HG02678 (cell line): ENCODE measurements at regions not wholly inside any gene's neighbourhood (a gene's known extent, or its start where the extent isn't known, plus 50 kb on each side); places are given as distances from the start of the nearest gene placed in this dataset.

ENCODE experiments used
- ATAC-seq: cut with Tn5 transposase; IDR thresholded peaks from one replicate; pipeline ENCODE4 v1.9.1; 2021; ENCODE audit warnings: mild to moderate bottlenecking, moderate library complexity; ENCODE audit not compliant: unreplicated experiment

DNA sequence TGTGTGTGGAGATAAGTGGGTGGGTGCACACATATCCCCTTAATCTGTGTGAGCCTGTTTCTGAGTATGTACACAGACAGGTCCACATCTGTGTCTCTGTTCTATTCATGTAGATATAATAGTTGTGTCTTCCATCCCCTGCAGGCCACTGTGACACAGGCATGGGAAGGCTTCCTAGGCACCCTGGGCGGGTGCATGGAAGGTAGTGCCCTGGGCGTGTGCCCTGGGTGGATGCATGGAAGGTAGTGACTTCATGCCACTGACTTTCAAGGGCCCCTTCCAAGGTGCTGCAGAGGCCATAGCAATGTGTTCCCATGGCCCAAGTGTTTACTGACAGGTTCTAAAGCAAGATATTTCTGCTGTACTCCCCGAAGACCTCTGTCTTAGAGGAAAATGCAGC lies 462.5 kb upstream of the HS6ST1 start:
- ATAC-seq = no peak

DNA sequence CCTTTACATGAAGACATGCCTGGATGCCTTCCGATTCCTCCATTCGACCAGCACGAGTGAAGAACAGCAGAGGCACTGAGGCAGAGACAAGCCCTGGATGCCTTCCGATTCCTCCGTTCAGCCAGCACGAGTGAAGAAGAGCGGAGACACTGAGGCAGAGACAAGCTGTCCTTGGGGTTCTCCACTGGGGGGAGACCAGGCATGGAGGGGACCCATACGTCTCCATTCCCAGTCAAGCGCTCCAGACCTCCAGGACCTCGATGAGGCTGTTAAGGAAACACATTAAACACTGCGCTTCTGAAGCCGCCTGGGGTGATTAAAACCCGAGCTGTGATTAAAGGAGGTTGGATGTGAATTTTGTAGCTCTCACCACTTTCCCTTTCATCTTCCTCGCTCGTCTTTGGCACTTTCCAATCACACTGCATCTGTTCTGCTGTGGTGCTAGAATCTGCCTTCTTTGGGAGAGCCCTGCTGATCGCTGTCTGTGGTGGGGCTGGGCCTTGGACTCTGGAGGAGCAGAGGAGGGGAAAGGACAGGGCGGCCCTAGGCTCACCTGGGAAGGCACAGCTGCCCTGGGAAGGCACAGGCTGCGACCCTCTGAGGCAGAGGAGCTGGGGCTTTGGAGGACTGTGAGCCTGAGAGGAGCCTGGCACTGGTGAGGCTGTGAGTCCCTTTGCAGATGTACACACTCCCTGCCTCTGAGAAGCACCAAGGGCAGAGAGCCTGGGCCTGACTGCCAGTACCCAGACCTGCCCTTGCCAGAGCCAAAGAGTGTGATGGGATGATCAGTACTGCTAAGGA lies 463.1 kb upstream of the HS6ST1 start:
- no peak for ATAC-seq

DNA sequence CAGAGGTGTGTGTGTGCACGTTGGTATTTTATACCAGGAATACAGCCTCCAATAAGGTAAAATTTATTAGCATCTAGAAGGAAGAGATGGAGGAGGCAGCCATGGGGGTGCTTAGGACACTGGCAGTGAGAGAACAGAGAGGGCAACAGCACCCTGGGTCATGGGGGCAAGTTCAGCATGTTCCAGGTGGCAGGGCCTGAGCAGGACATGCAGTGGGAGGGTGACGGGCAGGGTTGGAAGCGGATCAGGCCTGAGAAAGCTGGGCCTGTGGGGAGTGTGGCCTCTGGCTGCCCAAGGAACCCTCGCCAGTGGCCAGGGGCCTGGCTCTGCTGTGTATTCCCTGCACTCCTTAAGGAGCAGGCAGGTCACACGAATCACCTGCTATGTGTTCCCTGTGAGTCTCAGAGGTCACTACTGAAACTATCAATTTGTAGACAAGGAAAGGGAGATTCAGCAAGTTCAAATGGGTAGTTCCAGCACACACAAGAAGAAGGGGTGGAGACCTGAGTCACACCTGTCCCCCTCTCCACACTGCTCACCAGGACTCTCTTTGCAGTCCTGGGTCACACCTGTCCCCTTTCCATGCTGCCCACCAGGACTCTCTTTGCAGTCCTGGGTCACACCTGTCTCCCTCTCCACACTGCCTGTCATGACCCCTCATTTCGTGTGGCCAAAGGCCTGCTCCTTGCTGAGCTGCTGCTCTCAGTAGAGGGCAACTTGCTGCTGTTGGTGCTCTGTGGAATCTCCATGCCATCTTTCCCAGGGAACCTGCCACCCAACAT lies 463.9 kb upstream of the HS6ST1 start:
- ATAC-seq = no peak

DNA sequence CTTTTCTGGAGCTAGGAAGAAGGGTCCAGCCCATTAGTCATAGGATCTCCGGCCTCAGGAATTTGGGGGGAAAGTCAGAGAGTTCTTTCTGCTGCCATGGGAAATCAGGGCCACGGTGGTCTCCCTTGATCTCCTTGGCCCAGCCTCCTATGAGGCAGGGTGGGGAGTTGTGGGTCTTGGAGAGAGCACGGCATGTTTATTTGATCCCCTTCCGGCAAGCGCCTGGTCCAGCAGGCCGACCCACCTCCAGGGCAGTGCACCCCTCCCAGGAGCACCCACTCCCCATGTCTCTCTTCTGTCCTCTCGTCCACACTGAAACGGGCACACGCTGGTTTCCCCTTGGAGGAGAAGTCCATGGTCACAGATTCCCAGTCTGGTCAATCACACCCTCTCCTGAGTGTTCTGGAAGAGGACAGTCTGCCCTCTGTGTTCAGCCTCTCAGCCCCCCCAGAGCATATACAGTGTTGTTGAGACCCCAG lies 464.6 kb upstream of the HS6ST1 start:
- no peak for ATAC-seq

DNA sequence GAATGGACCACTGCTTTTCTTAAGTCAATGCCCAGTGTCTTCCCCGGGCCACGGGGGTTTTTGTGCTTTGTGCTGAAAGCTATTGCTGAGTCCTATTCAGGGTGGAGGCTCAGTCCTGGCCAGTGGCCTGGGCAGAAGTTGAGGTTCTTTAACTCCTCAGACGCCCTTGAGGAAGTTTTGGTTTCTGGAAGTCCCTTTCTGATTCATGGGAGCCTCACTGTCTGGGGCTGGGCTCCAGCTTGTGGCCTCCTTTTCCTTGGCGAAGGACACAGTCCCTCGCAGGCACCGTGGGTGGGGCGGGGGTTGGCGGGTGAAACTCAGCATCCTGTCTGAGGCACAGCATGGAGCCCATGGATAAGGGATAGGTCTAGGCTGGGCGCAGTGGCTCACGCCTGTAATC lies 465.2 kb upstream of the HS6ST1 start:
- no peak for ATAC-seq

DNA sequence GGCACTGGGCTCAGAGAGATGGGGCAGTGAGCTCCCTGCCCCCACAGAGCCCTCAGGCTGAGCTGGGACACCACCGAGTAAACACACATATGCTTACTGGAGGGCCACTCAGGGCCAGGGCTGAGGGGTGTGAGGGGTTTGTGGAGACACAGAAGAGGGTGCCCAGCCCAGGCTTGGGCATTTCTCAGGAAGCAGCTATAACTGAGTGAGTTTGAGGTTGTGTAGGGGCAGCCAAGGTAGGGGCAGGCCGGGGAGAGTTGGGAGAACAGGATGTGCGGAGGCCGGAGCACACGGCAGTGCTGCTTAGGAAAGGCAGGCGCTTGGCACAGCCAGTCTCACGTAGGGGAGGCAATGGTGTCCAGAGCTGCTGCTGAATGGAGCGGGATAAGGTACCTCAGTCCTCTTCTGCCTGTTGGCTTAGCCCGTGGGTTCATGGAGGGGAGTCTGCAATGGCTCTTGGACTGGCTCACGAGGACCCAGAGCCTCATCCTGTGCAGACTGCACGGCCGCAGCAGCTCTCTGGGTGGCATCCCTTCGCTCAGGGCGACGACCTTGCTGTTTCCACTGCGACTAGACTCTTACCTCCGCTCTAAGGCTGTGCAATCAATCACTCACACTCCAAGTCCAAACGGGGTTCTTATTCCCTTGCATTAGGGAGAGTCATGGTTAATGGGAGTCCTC lies 466.1 kb upstream of the HS6ST1 start:
- ATAC-seq = no peak

DNA sequence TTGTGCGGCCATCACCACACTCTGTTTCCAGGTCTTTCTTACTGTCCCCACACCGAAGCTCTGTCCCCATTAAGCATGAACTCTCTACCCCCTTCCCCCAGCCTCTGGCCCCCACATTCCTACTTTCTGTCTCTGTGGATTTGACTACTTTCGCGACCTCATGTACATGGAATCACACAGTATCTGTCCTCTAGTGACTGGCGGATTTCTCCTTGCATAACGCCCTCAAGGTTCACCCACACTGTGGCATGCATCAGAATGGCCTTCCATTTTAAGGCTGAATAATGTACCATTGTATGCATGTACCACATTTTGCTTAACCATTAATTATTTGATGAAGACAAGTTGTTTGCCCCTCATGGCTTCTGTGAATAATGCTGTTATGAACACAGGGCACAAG lies 467.6 kb upstream of the HS6ST1 start:
- no peak for ATAC-seq

DNA sequence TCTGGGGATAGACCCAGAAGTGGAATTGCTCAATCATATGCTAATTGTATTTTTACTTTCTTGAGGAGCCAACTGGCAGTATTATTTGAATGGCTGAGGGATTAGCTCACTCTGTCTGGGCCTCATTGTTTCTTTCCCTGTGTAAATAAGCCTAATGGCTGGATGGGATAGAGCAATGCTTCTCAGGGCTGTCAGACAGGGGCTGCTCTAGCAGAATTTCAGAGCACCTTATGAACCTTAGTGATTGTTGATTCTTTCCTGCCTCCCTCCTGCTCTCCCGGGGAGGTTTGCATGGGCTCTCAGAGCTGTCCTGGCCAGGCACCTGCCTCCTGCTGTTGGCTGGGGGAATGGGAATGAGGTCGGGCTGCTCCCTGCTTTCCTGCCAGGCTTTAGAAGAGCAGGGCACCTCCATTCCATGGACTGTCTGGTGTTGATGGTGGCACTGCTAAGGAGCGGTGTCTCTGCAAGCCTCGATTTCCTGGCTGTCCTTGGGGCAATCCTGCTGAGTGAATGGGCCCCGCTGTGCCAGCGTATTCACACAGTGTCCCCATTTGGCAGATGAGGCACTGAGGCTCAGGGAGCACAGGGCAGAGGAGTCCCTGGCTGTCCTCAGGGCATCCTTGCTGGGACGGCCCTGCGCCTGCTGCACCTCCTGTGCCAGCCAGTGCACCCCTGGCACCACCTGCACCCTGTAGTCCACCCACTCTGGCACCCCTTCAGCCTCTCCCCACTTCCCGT lies 468.2 kb upstream of the HS6ST1 start:
- ATAC-seq = no peak

DNA sequence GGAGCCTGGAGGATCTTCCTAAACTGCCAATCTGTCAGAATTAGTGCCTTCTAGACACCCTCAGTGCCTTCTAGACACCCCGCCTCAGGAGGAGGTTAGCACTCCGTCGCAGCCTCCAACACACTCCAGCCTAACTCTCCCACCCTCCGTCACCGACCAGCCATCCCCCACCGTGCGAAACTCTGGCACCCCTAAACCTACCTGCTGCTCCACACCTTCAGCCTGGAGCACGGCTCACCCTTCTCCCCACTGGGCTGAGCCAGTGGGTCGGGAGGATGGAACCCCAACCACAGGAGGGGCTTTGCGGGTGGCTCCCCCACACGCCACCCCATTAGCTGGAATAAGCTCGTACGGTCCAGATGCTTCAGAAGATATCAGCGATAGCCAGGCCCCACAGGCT lies 468.9 kb upstream of the HS6ST1 start:
- no peak for ATAC-seq

DNA sequence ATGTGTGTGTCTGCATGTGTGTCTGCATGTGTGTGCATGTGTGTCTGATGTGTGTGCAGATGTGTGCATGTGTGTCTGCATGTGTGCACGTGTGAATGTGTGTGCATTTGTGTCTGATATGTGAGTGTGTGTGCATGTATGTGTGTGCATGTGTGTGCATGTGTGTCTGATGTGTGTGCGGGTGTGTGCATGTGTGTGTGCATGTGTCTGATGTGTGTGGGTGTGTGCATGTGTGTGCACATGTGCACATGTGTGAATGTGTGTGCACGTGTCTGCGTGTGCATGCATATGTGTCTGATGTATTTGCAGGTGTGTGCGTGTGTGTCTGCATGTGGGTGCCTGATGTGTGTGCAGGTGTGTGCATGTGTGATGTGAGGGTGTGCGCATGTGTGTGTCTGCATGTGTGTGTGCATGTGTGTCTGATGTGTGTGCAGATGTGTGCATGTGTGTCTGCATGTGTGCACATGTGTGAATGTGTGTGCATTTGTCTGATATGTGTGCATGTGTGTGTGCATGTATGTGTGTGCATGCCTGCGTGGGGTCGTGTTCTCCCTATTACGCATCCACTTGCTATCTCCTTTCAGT lies 470.1 kb upstream of the HS6ST1 start:
- ATAC-seq = no peak

DNA sequence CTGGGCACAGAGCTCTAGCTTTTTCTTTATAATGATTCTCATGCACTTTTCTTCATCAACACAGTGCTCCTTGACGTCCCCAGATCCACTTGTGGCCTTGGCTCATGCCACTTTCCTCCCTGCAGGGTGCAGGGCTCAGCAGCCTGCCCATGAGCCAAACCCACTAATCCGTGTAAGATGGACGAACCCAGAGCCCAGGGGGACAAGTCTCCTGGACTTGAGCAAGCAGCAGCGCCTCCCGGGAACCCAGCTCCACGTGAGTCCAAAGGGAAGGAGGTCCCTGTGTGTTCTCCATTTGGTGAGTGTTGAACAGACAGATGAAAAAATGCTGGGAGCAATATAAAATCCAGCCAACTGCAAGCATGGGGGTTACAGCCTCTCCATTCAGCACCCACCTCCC lies 470.6 kb upstream of the HS6ST1 start:
- ATAC-seq = no peak

DNA sequence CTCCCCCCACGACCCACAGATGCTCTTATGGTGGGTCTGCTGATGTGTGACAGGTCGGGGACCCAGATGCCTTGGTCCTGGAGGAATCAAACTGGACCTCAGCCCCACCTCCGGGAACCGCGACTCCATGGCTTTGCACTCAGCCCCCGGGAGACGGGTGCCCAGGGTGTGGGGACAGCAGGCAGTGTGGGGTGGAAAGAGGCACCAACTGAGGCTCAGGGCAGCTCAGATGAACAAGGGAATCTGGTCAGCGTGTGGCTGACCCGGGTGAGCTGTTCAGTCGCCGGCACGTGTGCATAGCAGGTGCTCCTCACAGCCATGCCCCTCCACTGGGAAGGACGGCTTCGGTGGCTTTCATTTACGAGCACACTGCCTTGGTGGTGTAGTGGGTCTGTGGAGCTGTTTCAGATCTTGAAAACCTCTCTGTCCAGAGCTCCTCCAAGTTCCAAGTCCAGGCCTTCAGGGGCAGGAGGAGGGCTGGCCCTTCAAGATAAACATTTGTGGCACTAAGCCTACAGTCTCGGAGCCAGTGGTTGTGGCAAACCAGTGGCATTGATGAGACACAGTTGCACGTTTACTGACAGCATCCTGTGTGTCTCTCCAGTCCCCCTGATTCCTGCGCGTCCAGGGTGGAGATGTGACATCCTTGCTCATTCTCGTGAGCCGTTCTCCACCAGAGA lies 471.2 kb upstream of the HS6ST1 start:
- ATAC-seq = no peak

DNA sequence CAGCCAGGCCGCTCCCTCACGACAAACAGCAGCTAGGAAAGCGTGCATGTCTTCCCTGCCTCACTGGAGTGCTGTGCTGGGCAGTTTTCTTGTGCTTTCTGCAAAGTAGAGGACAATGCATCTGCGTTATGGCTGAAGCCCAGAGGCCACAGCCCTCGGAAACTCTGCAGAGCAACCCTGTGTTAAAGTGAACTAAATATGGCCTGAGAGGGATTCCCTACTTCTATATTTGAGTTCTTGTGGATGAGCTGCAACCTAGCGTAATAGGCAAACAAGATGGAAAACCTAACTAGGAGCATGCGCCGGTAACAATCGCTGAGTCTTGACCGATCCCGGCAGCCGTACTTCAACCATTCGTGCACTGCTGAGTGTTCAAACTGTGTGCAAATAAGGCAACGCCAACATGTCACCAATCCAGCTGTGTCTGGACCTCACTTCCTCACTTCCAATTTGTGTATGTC lies 471.9 kb upstream of the HS6ST1 start:
- ATAC-seq = no peak

DNA sequence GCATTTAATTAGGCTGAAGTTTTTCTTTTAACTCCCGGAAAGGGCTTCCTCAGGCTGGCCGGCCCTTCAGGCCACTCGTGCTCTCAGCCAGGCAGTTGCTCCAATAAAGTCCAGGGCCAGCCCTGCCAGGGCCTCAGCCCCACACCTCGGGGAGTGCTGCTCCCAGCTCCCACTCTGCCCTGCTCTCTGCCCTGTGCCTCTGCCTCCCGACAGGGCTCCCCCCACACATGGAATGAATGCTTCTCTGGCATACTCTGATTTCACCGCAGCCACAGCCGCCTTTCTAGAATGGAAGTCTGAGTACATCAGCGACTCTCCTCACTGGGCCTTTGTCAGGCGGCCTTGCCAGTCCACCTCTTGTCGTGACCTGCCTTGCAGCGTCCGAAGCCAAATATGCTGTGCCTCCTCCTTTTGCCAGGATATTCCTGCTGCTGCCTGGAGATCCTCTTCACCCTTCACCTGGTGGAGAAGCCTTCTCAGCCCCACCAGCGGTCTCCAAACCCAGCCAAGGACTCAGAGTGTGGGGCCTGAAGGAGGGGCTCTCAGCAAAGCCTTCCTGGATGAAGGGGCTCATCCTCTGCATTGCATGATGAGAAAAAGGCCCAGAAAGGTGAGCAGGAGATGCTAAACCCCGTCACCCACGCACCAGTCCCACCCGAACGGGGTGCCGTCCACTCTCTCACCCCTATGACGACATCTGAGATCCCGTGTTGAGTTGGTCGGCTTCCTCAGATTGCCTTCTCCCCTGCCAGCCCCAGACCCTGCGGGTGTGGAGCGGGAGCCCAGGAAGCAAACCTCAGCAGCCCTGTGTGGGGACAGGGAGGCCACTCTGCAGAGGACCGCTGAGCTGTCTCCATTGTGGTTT lies 472.7 kb upstream of the HS6ST1 start:
- no peak for ATAC-seq

DNA sequence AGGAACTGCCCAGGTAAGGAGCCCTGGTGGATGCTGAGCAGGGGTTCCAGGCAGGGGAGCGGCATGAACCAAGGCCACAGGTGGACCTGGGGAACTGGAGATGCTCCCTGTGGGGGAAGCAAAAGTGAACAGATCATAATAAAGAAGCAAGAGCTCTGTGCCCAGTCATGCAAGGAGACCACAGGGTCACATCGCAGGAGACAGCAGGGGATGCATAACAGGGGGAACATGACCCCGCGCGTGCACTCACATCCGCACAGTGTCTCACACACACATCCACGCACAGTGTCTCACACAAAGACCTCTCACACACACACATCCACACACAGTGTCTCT lies 473.3 kb upstream of the HS6ST1 start:
- no peak for ATAC-seq

DNA sequence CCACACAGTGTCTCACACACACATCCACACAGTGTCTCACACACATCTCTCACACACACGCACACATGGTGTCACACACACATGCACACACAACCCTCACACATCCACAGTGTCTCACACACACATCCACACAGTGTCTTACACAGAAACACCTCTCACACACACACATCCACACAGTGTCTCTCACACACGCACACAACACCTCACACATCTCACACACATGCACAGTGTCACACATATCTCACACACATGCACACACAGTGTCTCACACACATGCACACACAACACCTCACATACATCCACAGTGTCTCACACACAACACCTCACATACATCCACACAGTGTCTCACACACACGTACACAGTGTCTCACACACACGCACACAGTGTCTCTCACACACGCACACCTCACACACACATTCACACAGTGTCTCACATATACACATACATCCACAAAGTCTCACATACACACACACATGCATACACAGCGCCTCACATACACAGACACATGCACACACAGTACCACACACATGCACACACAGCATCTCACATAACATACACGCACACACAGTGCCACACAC lies 473.9 kb upstream of the HS6ST1 start:
- ATAC-seq = no peak

DNA sequence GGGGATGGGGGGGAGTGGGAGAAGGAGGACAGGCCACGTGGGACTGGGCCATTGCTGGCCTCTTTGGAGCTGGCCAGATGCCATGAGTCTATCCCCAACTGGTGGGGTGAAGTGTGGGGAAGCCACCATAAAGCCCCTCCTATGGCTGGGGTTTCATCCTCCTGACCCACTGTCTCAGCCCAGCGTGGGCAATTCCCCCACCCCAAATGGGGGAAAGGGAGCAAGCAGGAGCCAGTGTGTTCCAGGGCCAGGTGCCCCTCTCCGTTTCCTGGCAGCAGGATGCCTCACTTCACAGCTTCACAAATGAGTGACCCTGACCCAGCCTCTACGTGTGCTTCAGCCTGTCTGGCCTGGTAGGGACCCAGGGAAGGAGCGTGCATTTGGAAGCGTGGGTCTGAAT lies 474.7 kb upstream of the HS6ST1 start:
- ATAC-seq = no peak

DNA sequence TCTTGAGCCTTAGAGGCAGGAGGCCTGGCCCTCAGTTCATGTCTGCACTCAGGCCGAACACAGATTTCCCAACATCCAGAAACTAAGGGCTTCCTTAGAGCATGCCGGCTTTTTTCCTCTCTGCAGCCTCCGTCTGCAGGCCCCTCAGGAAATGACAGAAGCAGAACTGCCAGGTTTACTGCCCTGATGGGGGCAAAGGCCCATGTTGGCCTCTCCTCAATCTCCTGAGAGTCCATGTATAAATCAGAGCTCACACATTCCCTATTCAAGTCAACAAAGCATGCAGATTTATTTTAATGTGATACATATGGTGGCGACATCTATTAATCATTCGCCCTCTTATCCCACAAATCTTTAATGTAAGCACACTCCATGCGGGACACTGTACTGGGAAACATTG lies 475.6 kb upstream of the HS6ST1 start:
- no peak for ATAC-seq

DNA sequence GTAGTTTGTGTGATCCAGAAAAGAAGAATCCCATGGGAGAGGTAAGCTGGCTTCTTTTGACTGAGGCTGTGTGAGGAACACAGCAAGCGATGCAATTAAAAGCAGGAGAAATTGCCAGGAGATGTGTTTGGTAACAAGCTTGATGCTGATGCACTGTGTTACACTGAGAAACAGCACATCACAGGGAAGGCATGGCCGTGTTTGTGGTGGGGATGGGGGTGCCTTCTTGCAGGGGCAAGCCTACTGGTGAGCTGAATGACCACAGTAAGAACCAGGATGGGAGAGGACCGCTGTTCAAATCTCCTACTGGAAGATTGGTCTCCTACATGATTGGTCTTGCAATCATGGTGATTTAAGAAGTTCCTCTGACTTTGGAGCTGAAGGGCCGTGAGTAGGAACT lies 477.7 kb upstream of the HS6ST1 start:
- ATAC-seq = no peak
